Stimulated activated CD4-positive, alpha-beta T cell treated with anti-CD3 and anti-CD28 coated beads, TNF-alpha, amount 100 ng/mL, for 1 hour (primary cell): ENCODE measurements at regions not wholly inside any gene's neighbourhood (a gene's known extent, or its start where the extent isn't known, plus 50 kb on each side); places are given as distances from the start of the nearest gene placed in this dataset.
"Not testable (repeated sequence)": the region's sequence is repeated elsewhere in the genome, so short reads cannot be mapped to it uniquely, and the experiment has no call there.

Experiments used
- DNase-seq, 3 donors: peaks; one replicate each; pipeline ENCODE4 v3.0.0-alpha.2; 2020; ENCODE audit warnings: low read depth in 3 of 3, low spot score in 1 of 3

DNA sequence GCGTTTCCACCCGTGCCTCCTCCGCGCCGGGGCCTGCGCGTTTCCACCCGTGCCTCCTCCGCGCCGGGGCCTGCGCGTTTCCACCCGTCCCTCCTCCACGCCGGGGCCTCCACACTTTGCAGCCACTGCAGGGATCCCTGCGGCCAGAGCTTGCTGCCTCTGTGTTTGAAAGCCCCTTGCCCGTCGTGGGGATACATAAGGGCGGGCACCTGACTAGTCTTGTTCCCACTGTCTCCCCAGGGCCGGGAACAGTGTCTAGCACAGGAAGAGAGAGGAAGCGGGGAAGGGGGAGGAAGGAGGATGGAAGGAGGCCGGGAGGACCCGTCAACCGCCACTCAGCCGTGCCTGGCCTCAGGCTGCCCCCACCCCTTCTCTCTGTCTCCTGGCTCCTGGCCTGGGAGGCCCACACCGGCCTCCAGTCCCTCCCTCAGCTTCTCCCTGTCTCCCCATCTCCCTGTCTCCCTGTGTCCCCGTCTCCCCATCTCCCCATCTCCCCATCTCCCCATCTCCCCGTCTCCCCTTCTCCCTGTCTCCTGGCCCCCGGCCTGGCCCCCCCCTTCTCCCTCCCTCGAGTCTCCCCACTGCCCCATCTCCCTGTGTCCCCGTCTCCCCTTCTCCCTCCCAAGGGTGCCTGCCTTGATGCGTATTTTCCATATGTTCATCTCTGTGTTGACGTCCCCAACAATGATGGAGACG, 155.6 kb upstream of the ZNF469 start:
- not testable (repeated sequence) for DNase-seq

DNA sequence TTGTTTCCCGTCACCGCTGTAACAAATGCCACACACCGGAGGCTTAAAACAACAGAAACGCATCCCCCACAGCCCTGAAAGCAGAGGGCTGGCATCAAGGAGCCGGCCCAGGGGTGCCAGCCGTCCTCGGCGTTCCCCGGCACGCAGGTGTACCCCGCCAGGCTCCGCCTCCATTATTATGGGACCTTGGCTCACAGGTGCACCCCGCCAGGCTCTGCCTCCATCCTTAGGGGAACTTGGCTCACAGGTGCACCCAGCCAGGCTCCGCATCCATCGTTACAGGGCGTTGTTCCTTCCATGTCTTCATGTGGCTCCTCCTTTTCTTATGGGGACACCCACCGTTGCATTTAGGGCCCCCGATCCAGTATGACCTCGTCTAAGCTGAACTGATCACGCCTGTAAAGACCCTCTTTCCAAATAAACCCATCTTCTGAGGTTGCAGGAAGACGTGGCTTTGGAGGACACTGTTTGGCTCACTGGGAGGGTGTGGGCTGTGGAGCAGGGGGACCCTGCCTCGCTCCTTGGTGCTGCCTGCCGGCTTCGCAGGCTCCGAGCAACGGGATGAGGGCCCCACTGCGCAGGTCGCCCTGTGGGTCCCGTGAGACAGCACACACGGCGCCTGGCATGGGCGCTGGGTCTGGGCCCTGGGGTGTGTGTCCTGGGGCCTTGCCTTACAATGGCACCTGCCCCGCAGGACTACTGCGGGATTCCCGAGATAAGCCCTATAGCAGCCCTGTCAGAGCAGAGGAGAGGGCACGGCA, 154.9 kb upstream of the ZNF469 start:
- DNase-seq, result not testable (repeated sequence)

GRCh38 chr16:88228751-88229150, 154.0 kb upstream of the ZNF469 start:
- DNase-seq, result not testable (repeated sequence)

DNA sequence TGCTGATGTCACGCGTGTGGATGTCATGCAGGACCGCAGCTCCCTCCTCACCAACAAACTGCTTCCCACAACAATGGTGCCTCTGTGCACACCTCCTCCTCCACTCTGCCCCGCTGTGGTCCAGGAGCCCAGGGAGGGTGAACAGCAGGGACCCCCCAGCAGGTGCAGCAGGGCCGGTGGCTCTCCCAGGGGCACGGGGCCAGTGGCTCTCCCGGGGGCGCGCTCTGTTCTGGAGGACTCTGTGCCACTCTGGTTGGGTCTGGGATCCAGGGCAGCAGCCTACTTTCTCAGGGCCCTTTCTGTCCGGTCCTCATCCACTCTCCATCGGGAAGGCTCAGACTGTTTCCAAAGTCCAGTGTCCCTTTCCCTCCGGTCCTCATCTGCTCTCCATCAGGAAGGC, 153.0 kb upstream of the ZNF469 start:
- DNase-seq, result not testable (repeated sequence)

- DNase-seq, result not testable (repeated sequence)
Observed at GRCh38 chr16:88230276-88230966, 152.3 kb upstream of the ZNF469 start.

- not testable (repeated sequence) for DNase-seq
Observed at GRCh38 chr16:88230967-88231615, 151.7 kb upstream of the ZNF469 start.

DNA sequence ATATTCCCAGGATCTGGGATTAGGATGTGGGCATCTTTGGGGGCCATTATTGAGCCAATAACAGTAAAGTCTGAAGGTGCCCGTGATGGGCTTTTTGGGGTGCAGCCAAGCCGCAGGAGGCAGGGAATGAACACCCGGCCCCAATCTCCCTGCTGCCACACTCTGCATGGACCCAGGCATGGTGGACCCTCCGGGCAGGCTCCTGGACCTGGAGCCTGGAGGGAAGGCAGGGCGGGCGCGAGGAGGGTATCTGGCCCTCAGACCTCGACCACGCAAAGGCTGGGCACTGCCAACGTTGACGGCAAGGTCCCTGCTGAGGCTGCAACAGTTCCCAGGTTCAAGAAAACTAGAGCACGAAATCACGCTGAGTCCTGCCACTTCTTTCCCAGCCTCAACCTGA, 150.9 kb upstream of the ZNF469 start:
- not testable (repeated sequence) for DNase-seq

GRCh38 chr16:88232401-88233258, 150.1 kb upstream of the ZNF469 start:
- not testable (repeated sequence) for DNase-seq

GRCh38 chr16:88233621-88234420, 148.9 kb upstream of the ZNF469 start:
- not testable (repeated sequence) for DNase-seq

DNA sequence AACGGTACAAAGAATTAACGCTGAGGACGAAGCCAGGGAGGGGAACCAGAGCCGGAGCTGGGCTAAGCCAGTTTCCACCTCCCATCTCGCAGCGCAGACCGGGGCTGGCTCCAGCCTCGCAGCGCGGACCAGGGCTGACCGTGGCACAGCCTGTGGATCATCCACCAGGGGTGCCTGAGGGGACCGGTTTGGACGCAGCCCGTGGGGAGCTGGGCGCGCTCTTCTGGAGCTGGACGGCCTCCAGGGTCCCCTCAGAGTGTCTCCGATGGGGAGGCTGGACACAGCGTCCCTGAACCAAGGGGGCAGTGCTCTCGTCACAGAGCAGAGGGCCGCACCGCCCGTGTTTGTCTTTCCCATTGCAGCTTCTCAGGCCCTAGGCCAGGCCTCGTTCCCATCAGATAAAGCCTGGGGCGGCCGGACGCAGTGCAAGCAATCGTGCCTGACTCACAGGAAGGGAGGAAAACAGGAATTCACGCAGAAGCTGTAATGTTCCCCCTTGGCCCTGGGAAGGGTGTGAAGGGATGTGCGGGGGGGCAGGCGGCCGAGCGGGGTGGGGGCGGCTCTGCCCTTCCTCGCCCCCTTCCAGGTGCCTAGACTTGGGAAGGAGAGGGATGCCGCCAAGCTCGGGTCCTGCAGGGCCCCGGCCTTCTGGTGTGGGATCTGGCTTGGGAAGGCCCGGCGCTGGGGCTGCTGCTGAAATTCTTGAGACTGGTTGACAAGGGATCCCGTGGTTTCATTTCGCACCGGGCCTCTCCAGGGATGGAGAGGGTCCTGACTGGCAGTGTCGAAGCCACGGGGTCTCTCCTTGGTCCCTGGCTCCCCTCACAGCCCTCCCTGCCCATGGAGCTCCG, 148.1 kb upstream of the ZNF469 start:
- not testable (repeated sequence) for DNase-seq

DNA sequence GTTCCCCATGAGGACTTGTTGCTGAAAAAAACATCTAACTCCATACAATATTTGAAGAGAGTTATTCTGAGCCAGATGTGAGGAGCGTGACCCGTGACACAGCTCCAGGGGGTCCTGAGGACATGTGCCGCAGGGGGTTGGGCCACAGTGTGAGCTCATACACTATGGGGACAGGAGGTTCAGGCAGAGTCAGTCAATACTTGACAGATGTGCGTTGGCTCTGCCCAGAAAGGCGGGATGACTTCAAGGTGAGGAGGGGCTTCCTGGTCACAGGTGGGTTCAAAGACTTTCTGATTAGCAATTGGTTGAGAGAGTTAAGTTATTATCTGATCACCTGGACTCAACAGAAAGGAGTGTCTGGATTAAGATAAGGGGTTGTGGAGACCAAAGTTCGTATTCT, 147.1 kb upstream of the ZNF469 start:
- not testable (repeated sequence) for DNase-seq

GRCh38 chr16:88236229-88236628, 146.5 kb upstream of the ZNF469 start:
- DNase-seq, result not testable (repeated sequence)

DNA sequence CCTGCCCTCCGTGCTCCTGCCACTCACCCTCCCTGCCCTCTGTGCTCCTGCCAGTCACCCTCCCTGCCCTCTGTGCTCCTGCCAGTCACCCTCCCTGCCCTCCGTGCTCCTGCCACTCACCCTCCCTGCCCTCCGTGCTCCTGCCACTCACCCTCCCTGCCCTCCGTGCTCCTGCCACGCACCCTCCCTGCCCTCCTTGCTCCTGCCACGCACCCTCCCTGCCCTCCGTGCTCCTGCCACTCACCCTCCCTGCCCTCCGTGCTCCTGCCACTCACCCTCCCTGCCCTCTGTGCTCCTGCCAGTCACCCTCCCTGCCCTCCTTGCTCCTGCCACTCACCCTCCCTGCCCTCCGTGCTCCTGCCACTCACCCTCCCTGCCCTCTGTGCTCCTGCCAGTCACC, 145.4 kb upstream of the ZNF469 start:
- DNase-seq, result not testable (repeated sequence)

- DNase-seq, result not testable (repeated sequence)
Observed at GRCh38 chr16:88237761-88238415, 144.9 kb upstream of the ZNF469 start.

- not testable (repeated sequence) for DNase-seq
Observed at GRCh38 chr16:88238732-88239274, 144.0 kb upstream of the ZNF469 start.

- DNase-seq, result not testable (repeated sequence)
Observed at GRCh38 chr16:88240118-88240517, 142.6 kb upstream of the ZNF469 start.

DNA sequence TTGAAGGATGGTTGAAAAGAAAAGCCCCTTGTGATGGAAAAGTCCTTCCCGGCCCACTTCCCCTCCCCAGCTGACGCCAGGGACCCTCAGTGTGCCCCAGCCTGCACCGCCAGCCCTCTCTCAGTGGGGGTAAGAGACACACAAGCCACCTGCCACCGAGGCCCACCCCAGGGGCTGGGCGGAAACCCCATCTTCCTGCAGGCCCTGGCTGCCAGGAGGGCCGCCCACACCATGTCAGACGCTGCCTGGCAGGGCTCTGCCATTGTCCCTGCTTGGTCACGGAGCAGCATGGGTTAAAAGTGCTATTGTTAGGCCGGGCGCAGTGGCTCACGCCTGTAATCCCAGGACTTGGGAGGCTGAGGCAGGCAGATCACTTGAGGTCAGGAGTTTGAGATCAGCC, 142.0 kb upstream of the ZNF469 start:
- DNase-seq, result not testable (repeated sequence)
